ENCODE measurements at regions not wholly inside any gene's neighbourhood (a gene's known extent, or its start where the extent isn't known, plus 50 kb on each side); places are given as distances from the start of the nearest gene placed in this dataset.

- H3K9me3 Mint-ChIP-seq, result peaks cover 28 to 31% of the 10 kb centered on the region in 2 donors
- H3K36me3 Mint-ChIP-seq, result peaks cover 47 to 71% of the 10 kb centered on the region in 2 donors
- DNase-seq (ENCODE audit: low spot score in 2 of 2) (no peak), ATAC-seq (no peak)
- no peak overlapping the region for H3K27ac Mint-ChIP-seq
Observed at GRCh38 chr4:123291329-123291728, 105.3 kb upstream of the SPRY1 start.

GRCh38 chr4:123297836-123298235 lies 98.8 kb upstream of the SPRY1 start:
- peaks cover 11 to 21% of the 10 kb centered on the region in 2 donors for H3K36me3 Mint-ChIP-seq
- no peaks in the 10 kb centered on the region for H3K9me3 Mint-ChIP-seq
- no peak for ATAC-seq
- peak overlapping the region in 1 of 2 donors; percentile 2 for H3K27ac Mint-ChIP-seq
- no peak for DNase-seq (ENCODE audit: low spot score in 2 of 2)

GRCh38 chr4:123298261-123298660 lies 98.3 kb upstream of the SPRY1 start:
- no peak for ATAC-seq
- Mint-ChIP-seq H3K36me3 (peaks cover 11 to 20% of the 10 kb centered on the region in 2 donors), H3K27ac (no peak overlapping the region), H3K9me3 (no peaks in the 10 kb centered on the region)
- no peak for DNase-seq (ENCODE audit: low spot score in 2 of 2)

GRCh38 chr4:123298801-123299200 lies 97.8 kb upstream of the SPRY1 start:
- H3K36me3 Mint-ChIP-seq, result peaks cover 11 to 14% of the 10 kb centered on the region in 2 donors
- ATAC-seq (no peak), DNase-seq (ENCODE audit: low spot score in 2 of 2) (no peak)
- H3K9me3 Mint-ChIP-seq, result no peaks in the 10 kb centered on the region
- no peak overlapping the region for H3K27ac Mint-ChIP-seq

GRCh38 chr4:123299212-123299691 lies 97.3 kb upstream of the SPRY1 start:
- no peak overlapping the region for H3K27ac Mint-ChIP-seq
- DNase-seq (ENCODE audit: low spot score in 2 of 2) (no peak), ATAC-seq (no peak)
- H3K36me3 Mint-ChIP-seq, result peaks cover 10 to 11% of the 10 kb centered on the region in 2 donors
- no peaks in the 10 kb centered on the region for H3K9me3 Mint-ChIP-seq

- Mint-ChIP-seq H3K36me3 (peaks cover 7 to 11% of the 10 kb centered on the region in 2 donors), H3K27ac (no peak overlapping the region), H3K9me3 (no peaks in the 10 kb centered on the region)
- ATAC-seq (no peak), DNase-seq (ENCODE audit: low spot score in 2 of 2) (no peak)
Observed at GRCh38 chr4:123300222-123301039, 96.2 kb upstream of the SPRY1 start.

- H3K27ac Mint-ChIP-seq, result no peak overlapping the region
- ATAC-seq (no peak), DNase-seq (ENCODE audit: low spot score in 2 of 2) (no peak)
- H3K36me3 Mint-ChIP-seq, result peaks cover 0 to 11% of the 10 kb centered on the region in 2 donors
- no peaks in the 10 kb centered on the region for H3K9me3 Mint-ChIP-seq
Observed at GRCh38 chr4:123301923-123302322, 94.7 kb upstream of the SPRY1 start.

GRCh38 chr4:123304151-123304964 lies 92.2 kb upstream of the SPRY1 start:
- Mint-ChIP-seq H3K36me3 (no peaks in the 10 kb centered on the region), H3K9me3 (peaks cover 0 to 4% of the 10 kb centered on the region in 2 donors), H3K27ac (peak overlapping the region in 1 of 2 donors; percentile 66)
- DNase-seq (ENCODE audit: low spot score in 2 of 2) (no peak), ATAC-seq (peak in 1 of 2 donors; percentile 48)

- Mint-ChIP-seq H3K27ac (no peak overlapping the region), H3K9me3 (peaks cover 0 to 4% of the 10 kb centered on the region in 2 donors), H3K36me3 (peaks cover 0 to 4% of the 10 kb centered on the region in 2 donors)
- DNase-seq (ENCODE audit: low spot score in 2 of 2) (no peak), ATAC-seq (no peak)
Observed at GRCh38 chr4:123305736-123306135, 90.9 kb upstream of the SPRY1 start.

GRCh38 chr4:123306769-123307168 lies 89.8 kb upstream of the SPRY1 start:
- Mint-ChIP-seq H3K36me3 (peaks cover 6 to 9% of the 10 kb centered on the region in 2 donors), H3K9me3 (peaks cover 1 to 4% of the 10 kb centered on the region in 2 donors)

GRCh38 chr4:123308667-123309066 lies 87.9 kb upstream of the SPRY1 start:
- Mint-ChIP-seq H3K36me3 (peaks cover 25% of the 10 kb centered on the region in 2 donors), H3K9me3 (peaks cover 5 to 8% of the 10 kb centered on the region in 2 donors)
- no peak for ATAC-seq

More at GRCh38 chr4:123306769-123307168, 89.8 kb upstream of the SPRY1 start:
- ATAC-seq (no peak), DNase-seq (ENCODE audit: low spot score in 2 of 2) (no peak)
- H3K27ac Mint-ChIP-seq, result no peak overlapping the region

GRCh38 chr4:123312116-123312515 lies 84.5 kb upstream of the SPRY1 start:
- Mint-ChIP-seq H3K27ac (no peak overlapping the region), H3K36me3 (peaks cover 32 to 34% of the 10 kb centered on the region in 2 donors), H3K9me3 (peaks cover 5 to 8% of the 10 kb centered on the region in 2 donors)
- DNase-seq (ENCODE audit: low spot score in 2 of 2) (no peak), ATAC-seq (no peak)

More at GRCh38 chr4:123308667-123309066, 87.9 kb upstream of the SPRY1 start:
- DNase-seq (ENCODE audit: low spot score in 2 of 2), result no peak
- H3K27ac Mint-ChIP-seq, result no peak overlapping the region

- no peak for ATAC-seq
- Mint-ChIP-seq H3K36me3 (peaks cover 41 to 44% of the 10 kb centered on the region in 2 donors), H3K27ac (peak overlapping the region in 1 of 2 donors; percentile 65), H3K9me3 (peaks cover 5 to 15% of the 10 kb centered on the region in 2 donors)
- DNase-seq (ENCODE audit: low spot score in 2 of 2), result no peak
Observed at GRCh38 chr4:123312951-123313592, 83.5 kb upstream of the SPRY1 start.

GRCh38 chr4:123315617-123316016 lies 81.0 kb upstream of the SPRY1 start:
- ATAC-seq (no peak), DNase-seq (ENCODE audit: low spot score in 2 of 2) (no peak)
- Mint-ChIP-seq H3K27ac (no peak overlapping the region), H3K36me3 (peaks cover 47 to 53% of the 10 kb centered on the region in 2 donors), H3K9me3 (peaks cover 14 to 18% of the 10 kb centered on the region in 2 donors)

- H3K36me3 Mint-ChIP-seq, result peaks cover 43 to 44% of the 10 kb centered on the region in 2 donors
- H3K27ac Mint-ChIP-seq, result no peak overlapping the region
- DNase-seq (ENCODE audit: low spot score in 2 of 2) (no peak), ATAC-seq (no peak)
- H3K9me3 Mint-ChIP-seq, result peaks cover 21 to 30% of the 10 kb centered on the region in 2 donors
Observed at GRCh38 chr4:123317211-123317610, 79.4 kb upstream of the SPRY1 start.

- H3K27ac Mint-ChIP-seq, result no peak overlapping the region
- peaks cover 25 to 40% of the 10 kb centered on the region in 2 donors for H3K9me3 Mint-ChIP-seq
- H3K36me3 Mint-ChIP-seq, result peaks cover 30 to 35% of the 10 kb centered on the region in 2 donors
- no peak for ATAC-seq
- DNase-seq (ENCODE audit: low spot score in 2 of 2), result no peak
Observed at GRCh38 chr4:123319639-123320038, 77.0 kb upstream of the SPRY1 start.
